IMR-90 (cell line): ENCODE measurements at regions not wholly inside any gene's neighbourhood (a gene's known extent, or its start where the extent isn't known, plus 50 kb on each side); places are given as distances from the start of the nearest gene placed in this dataset.

Experiments
- FOS ChIP-seq: fragments of 150-350 bp; IDR thresholded peaks from 2 replicates; pipeline ENCODE4 v1.6.1; 2016; ENCODE audit warnings: low read depth, low read length
- MAFK ChIP-seq: IDR thresholded peaks from 2 replicates; pipeline ENCODE4 v1.6.1; 2012; ENCODE audit warnings: low read depth, low read length, improper control_type of control experiment
- MXI1 ChIP-seq: IDR thresholded peaks from 2 replicates; pipeline ENCODE4 v1.6.1; 2012; ENCODE audit warnings: low read depth, mild to moderate bottlenecking, low read length, moderate library complexity, borderline replicate concordance
- NFE2L2 ChIP-seq: fragments of 150-350 bp; IDR thresholded peaks from 2 replicates; pipeline ENCODE4 v1.6.1; 2016; ENCODE audit warnings: low read depth, mild to moderate bottlenecking, low read length
- POLR2A ChIP-seq: IDR thresholded peaks from 2 replicates; pipeline ENCODE4 v1.6.1; 2012; ENCODE audit warnings: mild to moderate bottlenecking, low read depth, low read length
- RAD21 ChIP-seq: IDR thresholded peaks from 2 replicates; pipeline ENCODE4 v1.6.1; 2012; ENCODE audit warnings: low read length, improper control_type of control experiment
- RCOR1 ChIP-seq: IDR thresholded peaks from 2 replicates; pipeline ENCODE4 v1.6.1; 2012; ENCODE audit warnings: mild to moderate bottlenecking, low read length, improper control_type of control experiment; ENCODE audit not compliant: insufficient replicate concordance
- TF ChIP-seq, protein P1 (sequence below): conservative IDR thresholded peaks from 2 replicates; pipeline ENCODE4 v1.5.1; 2012; ENCODE audit warnings: mild to moderate bottlenecking, low read depth, low read length, improper control_type of control experiment

DNA sequence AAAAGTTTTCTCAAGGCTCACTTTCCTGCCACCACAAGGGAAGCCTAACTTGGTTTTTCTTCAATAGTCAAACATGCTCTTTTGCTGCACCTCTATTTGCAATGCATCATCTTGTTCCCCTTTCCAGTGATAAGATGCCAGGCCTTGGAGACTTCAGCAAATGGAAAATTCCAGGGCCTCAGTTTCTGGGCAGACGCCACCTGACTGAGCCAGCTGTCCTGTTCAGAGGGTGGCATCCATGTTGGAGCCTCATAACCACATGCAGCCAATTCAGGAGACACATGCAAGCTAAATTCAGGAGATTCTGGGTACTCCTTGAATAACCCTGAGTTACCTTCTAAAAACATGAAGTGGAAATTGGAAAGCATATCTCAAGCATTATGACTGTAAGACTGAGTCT is 51.8 kb upstream of the ADRA1D start:
- TF ChIP-seq, protein P1, sequence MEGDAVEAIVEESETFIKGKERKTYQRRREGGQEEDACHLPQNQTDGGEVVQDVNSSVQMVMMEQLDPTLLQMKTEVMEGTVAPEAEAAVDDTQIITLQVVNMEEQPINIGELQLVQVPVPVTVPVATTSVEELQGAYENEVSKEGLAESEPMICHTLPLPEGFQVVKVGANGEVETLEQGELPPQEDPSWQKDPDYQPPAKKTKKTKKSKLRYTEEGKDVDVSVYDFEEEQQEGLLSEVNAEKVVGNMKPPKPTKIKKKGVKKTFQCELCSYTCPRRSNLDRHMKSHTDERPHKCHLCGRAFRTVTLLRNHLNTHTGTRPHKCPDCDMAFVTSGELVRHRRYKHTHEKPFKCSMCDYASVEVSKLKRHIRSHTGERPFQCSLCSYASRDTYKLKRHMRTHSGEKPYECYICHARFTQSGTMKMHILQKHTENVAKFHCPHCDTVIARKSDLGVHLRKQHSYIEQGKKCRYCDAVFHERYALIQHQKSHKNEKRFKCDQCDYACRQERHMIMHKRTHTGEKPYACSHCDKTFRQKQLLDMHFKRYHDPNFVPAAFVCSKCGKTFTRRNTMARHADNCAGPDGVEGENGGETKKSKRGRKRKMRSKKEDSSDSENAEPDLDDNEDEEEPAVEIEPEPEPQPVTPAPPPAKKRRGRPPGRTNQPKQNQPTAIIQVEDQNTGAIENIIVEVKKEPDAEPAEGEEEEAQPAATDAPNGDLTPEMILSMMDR: no peak
- TF ChIP-seq RAD21: no peak
- no peak for TF ChIP-seq POLR2A
- no peak for TF ChIP-seq FOS
- no peak for TF ChIP-seq RCOR1
- TF ChIP-seq MAFK: no peak
- TF ChIP-seq NFE2L2: no peak
- TF ChIP-seq MXI1: no peak
